ENCODE measurements at regions not wholly inside any gene's neighbourhood (a gene's known extent, or its start where the extent isn't known, plus 50 kb on each side); places are given as distances from the start of the nearest gene placed in this dataset.

DNA sequence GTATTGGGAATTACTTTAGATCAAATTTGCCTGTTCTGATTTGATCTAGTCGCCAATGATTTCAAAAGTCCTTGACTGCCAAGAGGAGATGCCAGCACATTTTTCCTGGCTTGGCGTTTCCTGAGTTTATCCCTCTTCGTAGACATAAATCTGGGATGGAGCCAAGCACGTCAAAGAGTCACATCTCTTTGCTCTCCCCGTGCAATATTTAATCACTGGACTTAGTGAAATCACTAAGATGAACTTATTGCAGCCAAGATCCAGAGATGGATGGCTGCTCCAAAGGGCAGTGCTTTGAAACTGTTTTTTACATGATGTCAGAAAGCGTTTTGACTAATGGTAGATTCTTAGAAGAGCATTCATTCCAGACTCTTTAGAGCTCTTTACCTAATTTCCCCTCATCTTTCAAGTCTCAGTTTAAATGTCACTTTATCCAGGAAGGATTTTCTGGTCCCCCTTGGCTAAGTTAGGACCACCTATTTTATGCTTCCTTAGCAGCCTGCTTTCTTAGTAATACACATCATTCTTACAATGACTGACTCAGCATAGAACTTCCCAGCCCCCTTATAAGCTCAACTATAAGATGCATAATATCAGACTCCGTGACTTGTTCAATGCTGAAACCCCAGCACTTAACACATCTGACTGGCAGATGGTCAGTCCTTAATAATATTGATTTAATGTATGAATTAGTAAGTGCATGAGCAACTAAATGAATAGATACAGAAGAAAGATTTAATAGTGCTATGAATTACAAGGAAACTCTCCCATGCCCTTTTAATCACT lies 94.4 kb upstream of the GREM2 start:
- TF ChIP-seq CREB1 (IDR thresholded peaks at IDR 0.05; ENCODE audit: low read depth) (no peak), NRF1 (conservative IDR thresholded peaks at IDR 0.05; ENCODE audit: low read depth, low read length) (no peak), CTCF (IDR thresholded peaks at IDR 0.05 in 2 of 3, conservative IDR thresholded peaks at IDR 0.05 in 1 of 3; ENCODE audit: control insufficient read depth in 2 of 3, extremely low read depth in 1 of 3, insufficient read depth in 1 of 3, low read depth in 3 of 3, low read length in 3 of 3) (no peak), ZNF592 (IDR thresholded peaks at IDR 0.05) (no peak), RAD21 (IDR thresholded peaks at IDR 0.05; ENCODE audit: insufficient read depth, low read depth, low read length) (no peak)
- TF ChIP-seq, protein P1, sequence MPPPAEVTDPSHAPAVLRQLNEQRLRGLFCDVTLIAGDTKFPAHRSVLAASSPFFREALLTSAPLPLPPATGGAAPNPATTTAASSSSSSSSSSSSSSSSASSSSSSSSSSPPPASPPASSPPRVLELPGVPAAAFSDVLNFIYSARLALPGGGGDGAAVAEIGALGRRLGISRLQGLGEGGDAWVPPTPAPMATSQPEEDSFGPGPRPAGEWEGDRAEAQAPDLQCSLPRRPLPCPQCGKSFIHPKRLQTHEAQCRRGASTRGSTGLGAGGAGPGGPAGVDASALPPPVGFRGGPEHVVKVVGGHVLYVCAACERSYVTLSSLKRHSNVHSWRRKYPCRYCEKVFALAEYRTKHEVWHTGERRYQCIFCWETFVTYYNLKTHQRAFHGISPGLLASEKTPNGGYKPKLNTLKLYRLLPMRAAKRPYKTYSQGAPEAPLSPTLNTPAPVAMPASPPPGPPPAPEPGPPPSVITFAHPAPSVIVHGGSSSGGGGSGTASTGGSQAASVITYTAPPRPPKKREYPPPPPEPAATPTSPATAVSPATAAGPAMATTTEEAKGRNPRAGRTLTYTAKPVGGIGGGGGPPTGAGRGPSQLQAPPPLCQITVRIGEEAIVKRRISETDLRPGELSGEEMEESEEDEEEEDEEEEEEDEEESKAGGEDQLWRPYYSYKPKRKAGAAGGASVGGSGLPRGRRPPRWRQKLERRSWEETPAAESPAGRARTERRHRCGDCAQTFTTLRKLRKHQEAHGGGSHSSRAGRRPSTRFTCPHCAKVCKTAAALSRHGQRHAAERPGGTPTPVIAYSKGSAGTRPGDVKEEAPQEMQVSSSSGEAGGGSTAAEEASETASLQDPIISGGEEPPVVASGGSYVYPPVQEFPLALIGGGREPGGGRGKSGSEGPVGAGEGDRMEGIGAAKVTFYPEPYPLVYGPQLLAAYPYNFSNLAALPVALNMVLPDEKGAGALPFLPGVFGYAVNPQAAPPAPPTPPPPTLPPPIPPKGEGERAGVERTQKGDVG (CRISPR knock-in tag; IDR thresholded peaks at IDR 0.05): no peak
